ENCODE measurements at regions not wholly inside any gene's neighbourhood (a gene's known extent, or its start where the extent isn't known, plus 50 kb on each side); places are given as distances from the start of the nearest gene placed in this dataset.

DNA sequence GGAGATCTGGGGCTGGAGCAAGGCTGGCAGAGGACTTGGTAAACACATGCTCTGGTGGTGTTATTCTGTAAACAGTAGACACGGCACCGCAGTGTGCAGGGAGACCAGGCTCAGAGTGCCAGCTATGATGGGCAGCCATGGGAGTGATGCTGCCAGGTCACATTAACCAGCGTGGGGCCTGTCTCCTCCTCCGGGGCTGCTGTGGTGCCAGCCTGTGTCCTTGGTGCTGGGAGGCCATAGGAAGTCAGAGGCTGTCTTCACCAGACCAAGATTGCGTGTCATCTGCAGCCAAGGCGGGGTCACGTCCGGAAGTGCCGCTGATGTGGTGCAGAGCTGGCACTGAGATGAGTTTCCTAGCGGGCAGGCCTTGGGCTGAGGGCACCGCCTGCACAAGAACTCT is 236.0 kb downstream of the GLRX3 start:
- DNase-seq: no peak

DNA sequence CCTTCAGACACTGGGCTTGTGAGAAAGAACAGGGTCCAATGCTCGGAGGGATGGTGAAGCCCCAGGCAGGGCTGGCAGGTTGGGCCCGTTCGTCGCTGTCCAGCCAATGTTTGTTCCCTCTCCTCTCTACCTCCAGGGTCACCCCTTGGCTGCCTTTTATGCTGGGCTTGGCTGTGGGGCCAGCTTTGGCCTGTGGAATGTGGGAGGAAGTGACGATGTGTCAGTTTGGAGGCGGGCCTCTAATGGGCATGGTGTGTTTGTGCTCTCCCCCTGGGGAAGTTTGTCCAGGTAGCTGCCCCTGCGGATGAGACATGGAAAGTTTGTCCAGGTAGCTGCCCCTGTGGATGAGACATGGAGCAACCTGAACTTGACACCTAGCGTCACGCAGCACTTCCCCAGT is 236.7 kb downstream of the GLRX3 start:
- no peak for DNase-seq

GRCh38 chr10:130377986-130378540 is 241.9 kb downstream of the GLRX3 start:
- DNase-seq: no peak

GRCh38 chr10:130378556-130379400 is 242.6 kb downstream of the GLRX3 start:
- DNase-seq: no peak

DNA sequence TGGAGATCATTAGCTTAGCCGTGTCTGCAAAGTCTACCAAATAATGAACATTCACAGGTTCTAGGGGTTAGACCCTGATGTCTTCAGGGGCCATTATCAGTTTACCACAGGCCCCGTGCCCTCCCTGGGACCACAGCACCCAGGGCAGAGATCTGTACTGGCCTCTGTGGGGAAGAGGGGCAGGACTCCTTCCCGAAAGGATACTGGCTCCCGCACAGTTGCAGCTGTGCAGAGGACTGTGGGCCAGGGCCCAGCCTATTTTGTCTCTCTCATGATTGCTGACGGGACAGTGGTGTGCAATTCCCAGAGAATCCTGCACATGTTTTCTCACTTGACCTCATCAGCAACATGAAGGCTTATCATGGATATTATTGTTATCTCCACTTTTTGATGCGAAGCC is 243.9 kb downstream of the GLRX3 start:
- DNase-seq: no peak

DNA sequence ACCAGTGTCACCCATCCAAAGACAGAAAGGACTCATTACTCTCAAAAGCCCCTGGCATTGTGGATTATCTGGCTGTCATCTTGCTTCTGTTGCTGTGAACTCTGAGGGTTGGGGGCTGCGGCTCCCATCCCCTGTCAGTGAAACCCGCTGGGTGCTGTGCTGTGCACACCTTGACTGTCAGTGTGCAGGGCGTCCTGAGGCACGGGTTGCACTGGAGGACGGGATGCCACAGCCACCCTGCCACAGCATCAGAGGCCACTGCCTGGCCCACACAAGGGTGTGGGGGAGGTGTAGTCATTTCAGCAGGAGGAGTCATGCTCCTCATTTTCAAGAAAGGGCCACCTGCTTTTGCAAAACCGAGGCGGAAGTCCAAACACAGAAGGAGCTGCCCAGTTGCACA is 245.8 kb downstream of the GLRX3 start:
- DNase-seq: no peak

- no peak for DNase-seq
Measured at GRCh38 chr10:130387936-130388580, 251.9 kb downstream of the GLRX3 start.

DNA sequence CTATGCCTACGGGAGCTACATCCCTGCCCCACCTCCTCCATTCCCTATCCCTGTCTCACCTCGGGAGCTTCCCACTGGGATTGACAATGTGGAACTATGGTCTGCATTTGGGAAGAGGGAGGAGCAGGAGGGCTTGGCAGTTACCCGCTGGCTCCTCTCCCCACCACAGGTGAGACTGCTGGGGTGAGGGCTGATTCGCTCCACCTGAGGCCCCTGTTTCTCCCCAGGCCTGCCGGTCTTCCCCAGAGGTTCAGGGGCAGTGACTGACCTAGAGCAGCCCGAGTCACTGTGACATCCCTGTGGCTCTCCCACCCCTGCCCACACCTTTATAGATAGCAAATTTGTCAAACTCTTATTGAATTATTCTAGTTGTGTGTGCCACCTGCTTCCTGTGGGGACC is 252.6 kb downstream of the GLRX3 start:
- no peak for DNase-seq

- no peak for DNase-seq
Measured at GRCh38 chr10:130389906-130390305, 253.7 kb downstream of the GLRX3 start.

GRCh38 chr10:130392031-130392430 is 255.8 kb downstream of the GLRX3 start:
- no peak for DNase-seq

DNA sequence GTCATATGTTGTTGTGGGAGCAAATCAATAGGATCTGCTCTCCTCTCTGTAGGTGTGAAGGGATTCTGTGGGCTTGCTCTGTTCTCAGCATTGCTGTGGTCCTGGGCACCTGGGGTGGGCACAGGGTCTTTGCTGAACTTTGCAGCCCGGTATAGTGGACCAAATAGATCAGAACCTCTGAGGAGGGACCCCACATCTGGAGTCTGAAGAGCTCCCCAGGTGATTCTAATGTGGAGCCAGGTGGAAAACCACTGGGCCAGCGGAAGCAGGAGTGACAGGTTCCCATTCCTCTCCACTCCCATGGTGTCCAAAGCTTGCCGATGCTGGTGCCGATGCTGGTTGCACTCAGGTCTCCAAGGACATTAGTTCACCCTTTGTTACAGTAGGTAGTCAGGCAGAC is 257.2 kb downstream of the GLRX3 start:
- no peak for DNase-seq

DNA sequence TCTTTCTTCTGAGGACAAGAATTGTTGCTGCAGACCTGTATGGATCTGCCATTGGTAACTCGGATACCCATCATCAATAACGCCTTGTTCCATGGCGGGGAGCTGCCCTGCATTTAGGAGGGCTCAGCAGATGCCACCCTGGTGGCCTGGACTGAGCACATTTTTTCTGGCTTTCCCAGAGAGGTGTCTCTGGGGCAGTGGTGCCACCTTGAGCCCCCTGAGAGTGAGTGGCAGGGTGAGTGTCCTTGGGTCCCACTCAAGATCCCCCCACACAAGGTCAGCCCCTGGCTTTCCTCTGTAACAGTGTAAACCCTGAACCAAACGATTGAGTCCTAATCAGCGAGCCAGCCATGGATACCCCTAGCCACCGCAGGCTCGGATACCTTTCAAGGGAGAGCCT is 258.6 kb downstream of the GLRX3 start:
- DNase-seq: no peak

DNA sequence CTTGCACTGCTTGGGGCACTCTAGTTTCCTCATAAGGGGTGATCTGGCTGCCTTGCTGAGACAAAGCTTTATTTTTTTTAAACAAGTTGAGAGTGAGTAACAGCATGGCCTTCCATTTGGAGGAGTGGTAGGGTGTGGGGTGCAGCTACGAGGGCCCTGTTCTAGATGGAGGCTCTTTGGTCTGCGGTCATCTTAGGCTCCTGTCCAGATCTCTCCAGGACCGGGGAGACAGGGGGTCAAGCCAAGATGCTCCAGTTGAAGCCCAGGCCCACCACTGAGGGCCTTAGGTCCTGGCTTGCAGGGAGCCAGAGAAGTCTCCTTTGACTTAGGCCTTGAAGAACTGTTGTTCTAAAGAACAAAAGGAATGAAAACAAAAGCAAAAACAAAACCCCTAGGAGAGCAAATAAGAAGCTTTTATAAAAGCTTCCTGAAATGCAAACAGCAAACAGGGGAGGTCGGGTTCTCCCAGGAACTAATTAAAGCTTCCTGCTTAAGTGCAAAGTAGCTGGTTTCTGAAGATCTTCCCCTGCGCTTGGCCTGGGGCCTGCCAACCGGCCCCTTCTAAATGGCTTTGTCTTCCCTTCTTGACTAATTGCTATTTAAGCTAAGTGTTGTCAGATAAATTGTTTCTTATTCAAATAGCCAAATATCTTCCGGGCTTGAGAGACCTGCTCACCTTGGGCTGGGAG is 259.2 kb downstream of the GLRX3 start:
- no peak for DNase-seq

DNA sequence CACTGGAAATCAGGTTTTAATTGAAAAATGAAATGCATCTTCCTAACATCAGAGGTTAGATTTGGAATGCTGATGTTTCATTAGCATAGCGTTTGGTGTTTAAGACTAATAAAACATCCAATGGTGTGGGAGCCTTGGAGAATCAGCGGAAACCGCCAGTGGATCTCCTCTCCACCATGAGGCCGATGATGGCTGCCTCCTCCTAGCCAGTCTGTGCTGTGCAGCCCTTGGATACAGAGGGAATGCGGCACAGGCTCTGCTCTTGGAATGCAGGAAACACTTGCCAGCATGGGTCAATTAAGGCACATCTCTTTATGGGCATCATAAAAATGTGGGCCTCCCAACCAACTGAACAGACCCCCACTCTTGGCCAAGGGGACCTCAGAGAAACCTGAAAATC is 259.9 kb downstream of the GLRX3 start:
- no peak for DNase-seq

- no peak for DNase-seq
Measured at GRCh38 chr10:130398090-130398994, 262.2 kb downstream of the GLRX3 start.

DNA sequence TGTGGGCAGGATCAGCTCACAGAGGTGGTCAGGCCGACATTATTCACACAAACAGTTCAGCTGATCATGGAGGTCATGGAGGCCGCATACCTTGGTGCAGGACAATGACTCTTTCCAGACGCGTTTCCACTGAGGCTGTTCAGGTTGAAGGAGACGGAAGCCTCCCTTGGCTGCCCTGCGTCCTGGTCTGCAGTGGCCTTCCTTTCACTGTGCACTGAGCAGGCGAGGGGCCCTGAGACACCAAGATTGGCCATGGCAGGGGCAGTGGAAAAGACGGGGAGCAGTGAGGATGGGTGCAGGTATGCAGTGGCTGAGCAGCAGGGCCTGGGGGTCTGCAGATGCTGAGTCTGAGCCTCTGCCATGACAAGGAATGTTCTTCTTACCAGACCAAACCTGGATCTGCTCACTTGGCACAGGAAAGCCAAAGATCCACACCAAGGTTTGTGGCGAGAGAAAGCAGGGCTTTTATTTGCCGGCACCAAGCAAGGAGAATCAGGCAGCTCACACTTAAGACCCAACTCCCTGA is 263.3 kb downstream of the GLRX3 start:
- DNase-seq: no peak

- DNase-seq: no peak
Measured at GRCh38 chr10:130400890-130401289, 264.7 kb downstream of the GLRX3 start.

- no peak for DNase-seq
Measured at GRCh38 chr10:130401860-130402765, 265.9 kb downstream of the GLRX3 start.

GRCh38 chr10:130403153-130404075 is 267.2 kb downstream of the GLRX3 start:
- DNase-seq: no peak

DNA sequence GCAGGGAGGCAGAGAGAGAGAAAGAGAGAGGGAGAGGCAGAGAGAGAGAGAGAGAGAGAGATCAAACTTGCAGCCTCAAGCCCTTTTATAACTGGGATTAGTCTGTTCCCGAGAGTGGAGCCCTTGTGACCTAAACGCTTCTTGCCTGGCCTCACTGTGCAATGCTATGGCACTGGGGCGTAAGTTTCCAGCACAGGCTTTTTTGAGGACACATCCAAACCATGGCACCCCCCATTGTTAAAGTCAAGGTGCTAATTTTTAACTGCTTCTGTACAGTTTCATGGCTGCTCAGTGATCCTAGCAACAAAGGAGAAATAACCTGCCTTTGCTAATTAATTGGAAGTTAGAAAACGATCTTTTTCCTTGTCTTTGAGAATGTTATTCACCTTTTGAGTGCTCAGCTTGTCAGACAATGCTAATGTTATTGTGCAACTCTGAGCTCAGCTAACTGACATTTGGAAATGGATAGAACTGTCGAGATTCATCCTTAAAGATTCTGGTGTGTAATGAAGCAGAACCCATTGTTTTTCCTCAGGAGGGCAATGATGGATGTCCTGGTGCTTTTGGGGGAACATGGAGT is 268.4 kb downstream of the GLRX3 start:
- no peak for DNase-seq
